Activated CD4-positive, alpha-beta memory T cell treated with anti-CD3 and anti-CD28 coated beads for 36 hours (primary cell): ENCODE measurements at regions not wholly inside any gene's neighbourhood (a gene's known extent, or its start where the extent isn't known, plus 50 kb on each side); places are given as distances from the start of the nearest gene placed in this dataset.
"Not testable (repeated sequence)": the region's sequence is repeated elsewhere in the genome, so short reads cannot be mapped to it uniquely, and the experiment has no call there.

Source experiments
- CTCF ChIA-PET: fragments of 350-600 bp; sonication (Branson Sonifier 250); formaldehyde crosslinking; loops from one replicate; lab custom pipeline; 2021; ENCODE audit warnings: antibody characterized with exemption, inconsistent platforms; lab: Charles Lee
- POLR2A ChIA-PET: fragments of 350-600 bp; sonication (Branson Sonifier 250); formaldehyde crosslinking; loops from one replicate; lab custom pipeline; 2021; ENCODE audit warnings: antibody characterized with exemption; lab: Charles Lee
- DNase-seq: peaks from one replicate; pipeline ENCODE4 v3.0.0-alpha.2; 2020
- H3K27ac Mint-ChIP-seq: one replicate; pipeline ENCODE4 v1.8.0; 2021; ENCODE audit warnings: mixed read lengths
- H3K27me3 Mint-ChIP-seq: one replicate; pipeline ENCODE4 v1.8.0; 2021; ENCODE audit warnings: mixed read lengths
- H3K36me3 Mint-ChIP-seq: one replicate; pipeline ENCODE4 v1.8.0; 2021; ENCODE audit warnings: mixed read lengths
- H3K4me1 Mint-ChIP-seq: one replicate; pipeline ENCODE4 v1.8.0; 2021; ENCODE audit warnings: low read depth, mixed read lengths
- H3K4me3 Mint-ChIP-seq: one replicate; pipeline ENCODE4 v1.8.0; 2021; ENCODE audit warnings: mild to moderate bottlenecking, mixed read lengths
- H3K9me3 Mint-ChIP-seq: one replicate; pipeline ENCODE4 v1.8.0; 2021; ENCODE audit warnings: mixed read lengths
- intact Hi-C: fragments of 100-400 bp; cut with micrococcal nuclease; formaldehyde crosslinking; loops from one replicate; pipeline ENCODE4 v1.15.1; 2023

DNA sequence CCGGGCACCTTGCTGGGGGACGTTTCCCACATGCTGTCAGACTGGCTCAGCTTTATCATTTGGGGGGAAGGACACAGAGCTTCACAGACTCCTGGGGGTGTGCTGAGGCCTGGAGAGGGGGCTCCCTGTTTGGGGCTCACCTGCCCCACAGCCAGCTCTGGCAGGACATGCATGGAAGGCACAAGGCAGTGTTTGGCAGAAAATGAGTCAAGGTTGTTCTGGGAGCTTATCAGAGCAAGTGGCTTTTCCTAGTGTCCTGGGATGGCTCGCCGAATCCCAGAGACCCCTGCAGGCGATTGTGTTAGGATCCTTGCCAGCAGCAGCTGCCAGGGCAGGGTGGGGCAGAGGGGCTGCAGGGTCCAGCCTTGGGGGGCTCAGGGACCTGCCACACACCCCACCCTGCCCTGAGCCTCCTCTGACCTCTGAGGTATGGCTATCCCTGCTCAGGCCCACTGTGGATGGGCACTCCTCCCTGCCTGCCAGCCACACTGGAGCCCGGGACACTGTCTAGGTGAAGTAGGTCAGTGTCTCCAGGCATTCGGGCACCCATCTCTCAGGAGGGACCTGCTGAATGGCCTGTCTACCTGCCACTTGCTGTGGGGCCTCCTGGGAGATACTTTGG lies 1323.0 kb downstream of the BRD1 start:
- DNase-seq = no peak
- ChIA-PET POLR2A (no interaction called here), CTCF (no interaction called here)
- no peaks in the 10 kb centered on the region for H3K4me1 Mint-ChIP-seq
- peaks cover 3% of the 10 kb centered on the region for H3K27me3 Mint-ChIP-seq
- intact Hi-C loops = no loop called here
- H3K9me3 Mint-ChIP-seq = no peaks in the 10 kb centered on the region
- no peak overlapping the region for H3K27ac Mint-ChIP-seq
- no peak overlapping the region for H3K4me3 Mint-ChIP-seq
- H3K36me3 Mint-ChIP-seq = no peaks in the 10 kb centered on the region

DNA sequence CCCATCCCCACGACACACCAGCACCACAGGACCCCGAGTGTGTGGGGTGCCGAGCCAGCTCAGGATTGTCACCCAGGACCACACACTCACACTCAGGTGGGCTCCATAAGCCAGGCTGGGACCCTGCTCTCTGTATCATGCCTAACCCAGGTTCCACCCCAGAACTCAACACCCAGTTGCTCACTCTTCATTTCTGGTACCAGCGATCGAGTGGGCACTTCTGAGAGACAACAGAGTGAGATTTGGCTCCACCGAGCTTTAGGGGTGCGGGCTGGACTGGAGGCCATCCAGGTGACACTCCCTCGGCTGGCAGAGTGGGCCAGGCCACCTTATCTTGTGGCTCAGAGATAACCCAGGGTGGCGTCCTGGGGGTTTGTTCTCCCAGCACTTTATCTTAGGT lies 1323.8 kb downstream of the BRD1 start:
- no peak overlapping the region for H3K27ac Mint-ChIP-seq
- CTCF ChIA-PET = no interaction called here
- intact Hi-C loops = no loop called here
- POLR2A ChIA-PET = no interaction called here
- no peaks in the 10 kb centered on the region for H3K36me3 Mint-ChIP-seq
- no peaks in the 10 kb centered on the region for H3K9me3 Mint-ChIP-seq
- H3K4me1 Mint-ChIP-seq = no peaks in the 10 kb centered on the region
- DNase-seq = no peak
- peaks cover 3% of the 10 kb centered on the region for H3K27me3 Mint-ChIP-seq
- H3K4me3 Mint-ChIP-seq = no peak overlapping the region

DNA sequence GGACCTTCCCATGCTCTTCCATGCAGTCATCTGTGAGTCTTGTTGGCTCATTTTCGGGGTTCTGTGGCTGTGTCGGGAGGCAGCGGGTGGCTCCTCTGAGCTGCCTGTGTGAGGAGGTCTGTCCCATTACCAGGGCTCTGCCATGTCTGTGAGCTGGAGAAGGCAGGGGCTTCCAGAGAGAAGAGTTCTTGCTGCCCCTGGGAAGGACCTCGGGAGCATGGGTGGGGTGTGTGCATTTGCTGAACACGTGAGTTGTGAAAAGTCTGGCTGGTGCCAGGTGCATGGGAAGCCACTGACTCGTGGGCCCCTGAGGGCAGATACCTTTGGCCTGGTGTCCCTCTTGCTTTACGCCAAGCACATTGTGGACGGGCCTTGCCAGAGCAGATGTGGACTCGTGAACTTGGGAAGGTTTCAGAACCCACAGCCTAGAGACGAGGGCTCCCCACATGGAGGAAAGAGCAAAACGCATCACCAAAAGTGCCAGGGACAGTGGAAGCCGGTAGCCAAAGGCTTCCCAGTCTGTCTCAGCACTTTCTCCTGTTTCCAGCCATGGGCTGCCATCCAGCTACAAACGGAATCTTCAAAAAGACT lies 1324.5 kb downstream of the BRD1 start:
- H3K4me1 Mint-ChIP-seq = no peaks in the 10 kb centered on the region
- H3K4me3 Mint-ChIP-seq = no peak overlapping the region
- DNase-seq = no peak
- CTCF ChIA-PET = no interaction called here
- no peaks in the 10 kb centered on the region for H3K36me3 Mint-ChIP-seq
- intact Hi-C loops = no loop called here
- POLR2A ChIA-PET = no interaction called here
- H3K9me3 Mint-ChIP-seq = no peaks in the 10 kb centered on the region
- peaks cover 3% of the 10 kb centered on the region for H3K27me3 Mint-ChIP-seq
- H3K27ac Mint-ChIP-seq = no peak overlapping the region

DNA sequence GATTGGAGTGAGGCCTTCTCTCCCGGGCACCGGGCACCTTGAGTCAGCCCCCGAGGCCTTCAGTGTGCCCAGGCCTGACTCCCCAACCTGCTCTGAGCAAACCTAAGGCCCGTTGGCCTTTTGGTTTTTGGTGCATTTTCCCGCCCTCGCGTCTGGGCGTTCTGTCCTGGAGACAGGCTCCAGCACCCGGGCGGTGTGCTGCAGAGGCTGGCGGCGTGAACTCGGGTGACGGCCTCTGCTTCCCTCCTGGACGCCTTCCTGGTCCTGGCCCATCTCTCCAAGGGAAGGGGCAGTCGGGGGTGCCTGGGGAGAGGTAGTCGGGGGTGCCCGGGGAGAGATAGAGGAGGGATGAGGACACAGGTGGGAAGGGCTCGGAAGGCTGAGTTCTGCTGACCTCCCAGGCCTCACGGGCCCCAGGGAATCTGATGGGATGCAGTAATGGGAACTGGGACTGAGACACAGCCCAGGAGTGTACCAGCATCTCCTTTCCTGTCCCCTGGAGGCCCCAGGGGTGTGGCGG lies 1326.4 kb downstream of the BRD1 start:
- Mint-ChIP-seq H3K4me3 (no peak overlapping the region), H3K27me3 (peaks cover 3% of the 10 kb centered on the region), H3K9me3 (no peaks in the 10 kb centered on the region), H3K36me3 (no peaks in the 10 kb centered on the region), H3K27ac (no peak overlapping the region), H3K4me1 (no peaks in the 10 kb centered on the region)
- DNase-seq = no peak
- POLR2A ChIA-PET = no interaction called here
- CTCF ChIA-PET = no interaction called here
- intact Hi-C loops = no loop called here

DNA sequence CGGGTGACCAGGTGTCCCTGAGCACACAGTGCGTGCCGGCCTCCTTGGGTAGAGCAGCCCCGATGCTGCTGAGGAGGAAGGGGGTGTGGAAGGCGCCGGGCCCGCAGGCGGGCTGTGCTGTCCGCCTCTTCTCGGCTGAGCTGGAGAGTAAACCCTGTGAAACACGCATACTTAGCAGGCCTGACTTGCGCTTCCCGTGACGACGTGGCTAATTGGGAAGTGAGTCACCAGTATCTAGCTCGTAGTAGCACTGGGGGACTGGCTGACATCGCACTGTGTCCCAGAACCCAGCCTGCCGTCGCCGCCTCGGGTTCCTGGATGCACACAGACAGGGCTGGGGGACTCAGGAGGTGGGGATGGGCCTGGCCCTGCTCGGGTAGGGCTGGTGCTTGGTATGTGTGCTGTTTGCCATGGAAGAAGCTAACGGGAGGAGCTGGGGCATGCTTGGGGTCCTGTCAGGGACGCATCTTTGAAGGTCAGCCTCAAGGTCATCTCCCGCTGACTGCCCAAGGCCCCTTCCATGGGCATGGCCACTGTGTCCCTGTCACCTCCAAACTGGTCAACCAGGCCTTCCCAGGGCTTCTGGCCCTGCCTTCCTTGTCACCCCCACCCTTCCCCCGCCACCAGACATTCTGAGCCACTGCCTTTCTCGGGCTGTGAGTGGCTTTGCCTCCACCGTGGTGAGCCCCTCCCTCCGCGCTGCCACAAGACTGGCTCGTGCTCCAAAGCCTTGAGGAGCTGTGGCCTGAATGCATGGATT lies 1327.0 kb downstream of the BRD1 start:
- ChIA-PET CTCF (no interaction called here), POLR2A (no interaction called here)
- Mint-ChIP-seq H3K27me3 (peaks cover 6% of the 10 kb centered on the region), H3K4me3 (no peak overlapping the region), H3K36me3 (no peaks in the 10 kb centered on the region), H3K9me3 (no peaks in the 10 kb centered on the region), H3K27ac (no peak overlapping the region), H3K4me1 (no peaks in the 10 kb centered on the region)
- DNase-seq = no peak
- intact Hi-C loops = no loop called here

DNA sequence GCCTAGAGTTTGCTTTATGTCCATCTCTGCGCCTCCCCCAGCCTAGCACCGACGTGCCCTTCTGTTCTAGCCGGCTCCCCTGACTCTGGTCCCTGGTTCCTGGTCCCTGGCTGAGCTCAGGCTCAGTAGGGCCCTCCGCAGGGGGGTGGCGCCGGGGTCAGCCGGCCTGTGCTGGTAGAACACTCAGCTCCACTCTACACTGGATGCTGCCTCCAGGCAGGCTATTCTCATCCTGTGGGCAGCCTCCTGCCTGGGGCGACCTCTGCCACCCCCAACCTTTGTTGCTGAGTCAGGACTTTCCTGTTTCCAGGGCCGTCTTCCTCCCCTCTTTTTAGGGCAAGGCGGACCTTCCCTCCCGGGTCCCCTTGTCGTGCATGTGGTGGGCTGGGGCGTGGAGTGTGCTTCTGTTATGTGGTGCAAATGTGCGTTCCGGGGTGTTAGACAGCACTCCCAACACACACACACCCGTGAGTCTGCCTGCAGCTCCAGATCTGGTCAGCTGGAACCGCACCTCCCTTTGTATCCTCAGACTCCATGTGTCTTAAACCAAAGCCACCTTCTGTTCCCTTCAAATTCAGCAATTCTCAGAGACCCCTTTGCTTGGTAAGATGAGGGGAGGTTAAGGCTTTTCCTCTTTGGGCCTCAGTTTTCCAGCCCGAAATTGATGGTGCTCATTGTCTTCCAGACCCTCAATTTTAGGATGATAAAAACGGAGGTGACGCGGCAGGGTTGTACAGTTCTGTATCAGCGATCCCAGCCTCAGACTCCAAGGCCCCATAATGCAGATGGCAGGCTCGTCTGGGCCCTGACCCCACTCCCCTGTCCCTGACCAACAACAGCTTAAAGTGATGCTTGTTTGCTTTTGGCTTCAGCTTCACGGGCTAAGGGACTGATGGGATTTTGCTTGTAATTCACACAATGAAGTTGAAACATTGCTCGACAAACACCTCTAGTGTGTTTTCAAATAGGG lies 1327.9 kb downstream of the BRD1 start:
- Mint-ChIP-seq H3K27me3 (peaks cover 11% of the 10 kb centered on the region), H3K9me3 (no peaks in the 10 kb centered on the region), H3K4me1 (no peaks in the 10 kb centered on the region), H3K36me3 (no peaks in the 10 kb centered on the region), H3K4me3 (no peak overlapping the region), H3K27ac (no peak overlapping the region)
- ChIA-PET POLR2A (no interaction called here), CTCF (no interaction called here)
- intact Hi-C loops = no loop called here
- DNase-seq = no peak

DNA sequence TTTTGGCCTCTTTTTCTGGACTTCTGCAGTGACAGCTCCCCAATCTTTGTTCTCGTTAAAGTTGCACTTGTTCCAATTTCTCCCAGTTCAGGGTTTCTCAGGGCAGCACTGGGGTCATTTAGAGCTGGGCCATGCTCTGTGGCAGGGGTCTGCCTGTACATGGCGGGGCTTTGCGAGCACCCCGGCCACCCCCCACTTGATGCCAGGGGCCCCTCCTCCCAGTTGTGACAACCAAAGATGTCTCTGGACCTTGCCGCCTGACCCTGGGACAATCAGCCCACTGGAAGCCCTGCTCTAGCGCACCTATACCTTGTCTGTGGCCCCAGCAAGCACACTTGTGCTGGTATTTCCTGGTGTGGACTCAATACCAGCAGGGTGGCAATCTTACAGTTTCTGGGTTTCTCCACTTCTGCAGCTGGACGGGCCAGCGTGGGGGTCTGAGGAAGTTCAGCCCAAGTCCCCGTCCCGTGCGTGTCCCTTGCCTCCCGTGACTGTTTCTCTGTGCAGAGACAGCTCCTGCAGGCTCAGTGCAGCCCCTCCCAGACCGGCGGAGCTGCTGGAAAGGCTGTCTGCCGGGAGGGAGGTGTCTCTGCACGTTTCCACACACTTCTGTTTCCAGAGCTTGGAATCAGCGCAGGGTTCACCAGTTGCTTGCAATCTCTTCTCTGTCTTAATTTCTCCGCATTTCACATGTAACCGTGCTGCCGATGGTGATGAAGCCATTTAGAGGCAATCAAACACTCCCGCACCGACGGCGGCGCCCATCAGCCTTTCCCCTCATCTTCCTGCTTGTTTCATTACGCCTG lies 1328.9 kb downstream of the BRD1 start:
- Mint-ChIP-seq H3K27me3 (peaks cover 18% of the 10 kb centered on the region), H3K9me3 (no peaks in the 10 kb centered on the region), H3K36me3 (no peaks in the 10 kb centered on the region), H3K4me1 (no peaks in the 10 kb centered on the region), H3K4me3 (no peak overlapping the region), H3K27ac (no peak overlapping the region)
- CTCF ChIA-PET = no interaction called here
- POLR2A ChIA-PET = no interaction called here
- intact Hi-C loops = no loop called here
- DNase-seq = no peak

DNA sequence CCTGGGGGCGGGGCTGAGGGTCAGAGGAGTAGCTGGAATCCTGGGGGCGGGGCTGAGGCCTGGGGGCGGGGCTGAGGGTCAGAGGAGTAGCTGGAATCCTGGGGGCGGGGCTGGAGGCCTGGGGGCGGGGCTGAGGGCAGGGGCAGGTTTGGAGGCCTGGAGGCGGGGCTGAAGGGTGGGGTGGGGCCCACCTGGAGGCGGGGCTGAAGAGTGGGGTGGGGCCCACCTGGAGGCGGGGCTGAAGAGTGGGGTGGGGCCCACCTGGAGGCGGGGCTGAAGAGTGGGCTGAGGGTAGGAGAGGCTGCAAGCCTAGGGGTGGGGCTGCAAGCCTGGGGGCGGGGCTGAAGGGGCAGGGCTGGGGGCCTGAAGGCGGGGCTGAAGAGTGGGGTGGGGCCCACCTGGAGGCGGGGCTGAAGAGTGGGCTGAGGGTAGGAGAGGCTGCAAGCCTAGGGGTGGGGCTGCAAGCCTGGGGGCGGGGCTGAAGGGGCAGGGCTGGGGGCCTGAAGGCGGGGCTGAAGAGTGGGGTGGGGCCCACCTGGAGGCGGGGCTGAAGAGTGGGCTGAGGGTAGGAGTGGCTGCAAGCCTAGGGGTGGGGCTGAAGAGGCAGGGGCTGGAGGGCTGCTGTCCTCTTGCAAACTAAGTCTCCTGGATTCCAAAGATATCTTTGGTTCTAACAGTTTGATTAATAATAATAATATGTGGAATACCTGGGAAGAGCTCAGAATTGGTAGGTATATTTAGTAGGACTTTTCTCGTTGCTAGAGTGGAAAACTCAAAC lies 1329.7 kb downstream of the BRD1 start:
- DNase-seq, POLR2A ChIA-PET, H3K4me3 Mint-ChIP-seq, H3K36me3 Mint-ChIP-seq, H3K27ac Mint-ChIP-seq, H3K4me1 Mint-ChIP-seq, CTCF ChIA-PET, H3K9me3 Mint-ChIP-seq, intact Hi-C loops: not testable (repeated sequence)
- H3K27me3 Mint-ChIP-seq = peaks cover 22% of the 10 kb centered on the region

DNA sequence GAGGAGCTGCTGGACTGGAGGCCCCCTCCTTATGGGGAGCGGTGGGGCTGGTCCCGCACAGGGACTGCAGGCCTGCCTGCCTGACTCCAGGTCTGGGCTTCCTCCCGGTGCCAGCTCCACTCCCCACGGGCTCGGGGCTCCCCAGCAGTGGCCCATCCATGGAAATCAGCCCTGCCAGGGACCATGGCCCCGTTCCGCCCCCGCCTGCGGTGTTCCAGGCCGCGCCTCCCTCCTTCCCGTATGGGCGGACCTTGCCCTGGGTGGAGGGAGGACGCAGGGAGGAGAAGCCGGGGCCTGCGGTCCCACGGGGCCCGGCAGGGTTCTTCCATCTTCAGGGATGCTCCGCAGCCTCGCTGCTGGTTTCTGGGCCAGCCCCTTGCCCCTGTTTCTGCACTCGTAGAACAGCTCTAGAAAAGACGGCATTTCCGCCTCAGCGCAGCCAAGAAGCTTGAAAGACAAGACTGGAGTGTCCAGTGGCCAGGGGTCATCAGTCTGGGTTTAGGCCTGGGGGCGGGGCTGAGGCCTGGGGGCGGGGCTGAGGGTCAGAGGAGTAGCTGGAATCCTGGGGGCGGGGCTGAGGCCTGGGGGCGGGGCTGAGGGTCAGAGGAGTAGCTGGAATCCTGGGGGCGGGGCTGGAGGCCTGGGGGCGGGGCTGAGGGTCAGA lies 1330.6 kb downstream of the BRD1 start:
- Mint-ChIP-seq H3K27me3 (peaks cover 30% of the 10 kb centered on the region), H3K4me3 (no peak overlapping the region), H3K9me3 (no peaks in the 10 kb centered on the region), H3K27ac (no peak overlapping the region), H3K4me1 (no peaks in the 10 kb centered on the region), H3K36me3 (no peaks in the 10 kb centered on the region)
- intact Hi-C loops = no loop called here
- POLR2A ChIA-PET = no interaction called here
- CTCF ChIA-PET = no interaction called here
- DNase-seq = no peak

DNA sequence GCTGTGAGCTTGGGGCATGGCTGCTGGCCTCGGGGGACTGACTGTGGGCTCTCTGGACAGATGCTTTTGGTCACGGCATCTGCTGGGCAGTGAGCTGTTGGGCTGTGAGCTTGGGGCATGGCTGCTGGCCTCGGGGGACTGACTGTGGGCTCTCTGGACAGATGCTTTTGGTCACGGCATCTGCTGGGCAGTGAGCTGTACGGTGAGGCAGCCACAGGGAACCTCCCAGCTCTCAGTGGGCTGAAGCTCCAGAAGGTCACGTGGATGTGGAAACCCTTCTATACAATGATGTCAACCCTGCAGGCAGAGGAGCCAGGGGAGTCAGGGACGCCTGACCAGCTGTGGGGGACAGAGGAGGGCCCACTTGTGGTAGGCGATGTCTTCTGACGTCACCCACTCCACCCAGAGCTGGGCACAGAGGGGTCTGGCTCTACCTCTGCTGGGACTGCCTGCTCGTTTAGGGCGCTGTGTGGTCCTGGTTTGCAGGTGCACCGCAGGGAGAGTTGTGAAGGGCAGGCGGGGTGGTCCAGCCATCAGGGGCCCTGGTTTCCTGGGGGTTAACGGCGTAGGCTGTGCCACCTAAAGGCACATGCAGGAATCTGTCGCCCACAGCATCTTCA lies 1331.3 kb downstream of the BRD1 start:
- ChIA-PET CTCF (no interaction called here), POLR2A (no interaction called here)
- DNase-seq = no peak
- no peak overlapping the region for H3K4me3 Mint-ChIP-seq
- H3K27me3 Mint-ChIP-seq = peaks cover 34% of the 10 kb centered on the region
- H3K36me3 Mint-ChIP-seq = no peaks in the 10 kb centered on the region
- H3K4me1 Mint-ChIP-seq = no peaks in the 10 kb centered on the region
- H3K9me3 Mint-ChIP-seq = no peaks in the 10 kb centered on the region
- no peak overlapping the region for H3K27ac Mint-ChIP-seq
- intact Hi-C loops = no loop called here
